ENCODE measurements at regions not wholly inside any gene's neighbourhood (a gene's known extent, or its start where the extent isn't known, plus 50 kb on each side); places are given as distances from the start of the nearest gene placed in this dataset.

DNA sequence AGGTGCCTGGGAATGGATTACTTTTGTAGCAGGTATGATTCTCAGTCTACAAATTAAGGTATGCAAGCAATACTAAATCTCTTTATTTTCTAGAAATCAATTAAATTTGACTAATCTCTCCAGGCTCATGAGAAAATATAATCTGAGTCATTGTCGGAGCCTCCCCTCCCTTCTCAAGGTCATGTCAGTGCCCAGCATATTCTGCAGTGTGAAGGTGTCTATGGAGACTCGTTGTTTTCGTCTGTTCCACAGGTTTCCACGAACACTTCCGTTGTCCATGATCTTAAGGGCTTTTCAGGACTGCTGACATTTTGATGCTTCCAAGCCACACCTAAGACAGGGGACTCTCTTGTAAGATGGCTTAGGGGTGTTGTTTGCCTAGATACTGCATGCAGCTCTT, 56.6 kb upstream of the SCOC start:
- no peak for DNase-seq
- TF ChIP-seq POLR2A (IDR thresholded peaks at IDR 0.05; ENCODE audit: low read length) = no peak
- TF ChIP-seq GATA1 (IDR thresholded peaks at IDR 0.05; ENCODE audit: low read depth, low read length) = no peak

DNA sequence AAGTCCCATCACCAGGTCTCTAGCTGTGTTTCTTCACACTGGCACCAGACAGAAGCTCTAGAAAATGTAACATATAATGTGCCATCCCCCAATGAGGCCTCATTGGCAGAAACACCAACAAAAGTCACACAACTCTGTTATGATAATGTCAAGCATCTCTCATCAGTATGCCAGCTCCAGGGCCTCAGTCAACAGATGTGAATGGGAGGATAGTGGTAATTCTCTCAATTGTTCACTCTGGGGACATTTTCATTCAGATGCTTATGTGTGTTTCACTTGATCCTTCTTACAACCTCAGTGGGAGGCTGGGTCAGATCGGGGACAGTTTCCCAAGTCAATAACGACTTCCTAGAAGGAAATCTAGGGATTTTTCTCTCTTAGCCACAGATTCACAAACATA, 57.5 kb upstream of the SCOC start:
- DNase-seq = no peak
- no peak for TF ChIP-seq POLR2A (IDR thresholded peaks at IDR 0.05; ENCODE audit: low read length)
- no peak for TF ChIP-seq GATA1 (IDR thresholded peaks at IDR 0.05; ENCODE audit: low read depth, low read length)

DNA sequence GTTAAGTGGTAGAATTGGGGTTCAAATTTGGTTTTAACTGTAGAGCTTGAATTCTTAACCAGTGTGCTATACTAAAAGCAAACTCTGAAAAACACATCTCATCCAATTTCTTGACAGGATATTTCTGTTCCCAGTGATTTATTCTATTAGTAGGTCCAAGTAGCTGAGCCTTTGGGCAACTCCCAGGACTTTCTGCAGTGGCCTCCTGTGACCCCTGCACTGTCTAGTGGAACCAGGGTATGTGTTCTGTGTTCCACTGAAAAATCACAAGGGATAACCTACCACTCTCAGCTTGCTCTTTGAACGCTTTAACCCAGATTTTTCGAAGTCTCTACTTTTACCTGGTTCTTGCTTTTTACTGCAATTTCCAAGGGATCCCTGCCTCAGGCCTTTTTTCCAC, 58.0 kb upstream of the SCOC start:
- no peak for TF ChIP-seq POLR2A (IDR thresholded peaks at IDR 0.05; ENCODE audit: low read length)
- no peak for TF ChIP-seq GATA1 (IDR thresholded peaks at IDR 0.05; ENCODE audit: low read depth, low read length)

DNA sequence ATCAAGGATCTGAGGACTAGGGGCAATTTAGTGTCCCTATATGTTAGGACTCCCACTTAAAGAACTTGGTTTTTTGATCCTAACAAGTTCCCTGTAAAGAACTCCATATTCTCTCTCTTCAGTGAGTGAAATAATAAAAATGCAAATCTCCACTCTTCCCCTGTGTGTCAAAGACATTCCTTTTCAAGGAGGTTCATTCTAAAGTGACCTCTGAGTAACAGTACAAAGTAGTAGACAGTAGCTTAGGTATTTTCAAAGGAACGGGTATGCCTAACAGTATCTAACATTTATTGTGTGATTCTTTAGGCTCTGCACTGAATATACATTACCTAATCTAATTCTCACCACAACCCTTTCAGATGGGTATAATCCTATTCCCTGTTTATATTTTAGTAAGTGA, 58.4 kb upstream of the SCOC start:
- TF ChIP-seq POLR2A (IDR thresholded peaks at IDR 0.05; ENCODE audit: low read length) (no peak), GATA1 (IDR thresholded peaks at IDR 0.05; ENCODE audit: low read depth, low read length) (no peak)
- no peak for DNase-seq

More for the DNA sequence above, 58.0 kb upstream of the SCOC start:
- no peak for DNase-seq

DNA sequence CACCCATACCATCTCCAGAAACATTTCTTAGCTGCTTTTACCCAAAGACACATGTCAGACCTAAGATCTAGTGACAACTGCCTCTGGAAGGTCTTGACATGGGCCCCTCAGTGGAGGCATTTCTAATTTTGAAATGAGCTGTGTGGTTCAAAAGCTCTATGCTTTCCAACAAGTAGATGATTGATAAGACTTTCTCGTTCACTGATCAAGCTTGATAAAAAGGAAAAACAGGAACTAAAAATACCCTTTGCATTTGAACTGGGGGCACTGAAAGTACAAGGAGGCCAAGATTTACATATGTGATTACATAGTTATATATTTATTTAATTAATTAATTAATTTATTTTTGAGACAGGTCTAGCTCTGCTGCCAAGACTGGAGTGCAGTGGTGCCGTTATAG, 61.3 kb upstream of the SCOC start:
- peak in 1 of 2 experiments; percentile 6 for DNase-seq
- TF ChIP-seq GATA1 (IDR thresholded peaks at IDR 0.05; ENCODE audit: low read depth, low read length) (no peak), POLR2A (IDR thresholded peaks at IDR 0.05; ENCODE audit: low read length) (no peak)

DNA sequence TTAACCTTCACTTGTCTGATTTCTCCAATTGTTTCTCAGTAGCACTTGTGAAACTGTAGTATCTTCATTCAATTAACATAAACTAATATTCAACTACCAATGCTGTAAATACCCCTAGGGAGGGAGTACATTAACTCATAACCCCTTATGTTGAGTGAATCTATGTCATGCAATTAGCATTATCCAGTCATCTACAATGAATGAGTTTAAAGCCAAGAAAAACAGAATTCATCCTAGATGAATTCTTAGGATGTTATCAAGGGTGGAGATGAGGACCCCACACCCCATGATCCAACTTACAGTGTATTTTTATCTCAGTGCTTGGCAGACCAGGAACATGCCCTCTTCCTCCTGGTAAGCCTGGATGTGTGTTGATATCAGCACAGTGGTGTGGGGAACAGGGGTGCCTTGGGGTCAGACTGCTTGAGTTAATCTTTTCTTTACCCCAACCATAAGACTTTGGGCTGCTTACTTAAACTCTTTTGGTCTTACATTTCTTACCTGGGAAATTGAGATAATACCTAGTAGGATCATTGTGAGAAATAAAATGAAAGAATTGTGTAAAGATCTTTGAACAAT, 62.1 kb upstream of the SCOC start:
- peak; percentile 11 to 74 for DNase-seq
- TF ChIP-seq POLR2A (IDR thresholded peaks at IDR 0.05; ENCODE audit: low read length) (no peak), GATA1 (IDR thresholded peaks at IDR 0.05; ENCODE audit: low read depth, low read length) (no peak)

DNA sequence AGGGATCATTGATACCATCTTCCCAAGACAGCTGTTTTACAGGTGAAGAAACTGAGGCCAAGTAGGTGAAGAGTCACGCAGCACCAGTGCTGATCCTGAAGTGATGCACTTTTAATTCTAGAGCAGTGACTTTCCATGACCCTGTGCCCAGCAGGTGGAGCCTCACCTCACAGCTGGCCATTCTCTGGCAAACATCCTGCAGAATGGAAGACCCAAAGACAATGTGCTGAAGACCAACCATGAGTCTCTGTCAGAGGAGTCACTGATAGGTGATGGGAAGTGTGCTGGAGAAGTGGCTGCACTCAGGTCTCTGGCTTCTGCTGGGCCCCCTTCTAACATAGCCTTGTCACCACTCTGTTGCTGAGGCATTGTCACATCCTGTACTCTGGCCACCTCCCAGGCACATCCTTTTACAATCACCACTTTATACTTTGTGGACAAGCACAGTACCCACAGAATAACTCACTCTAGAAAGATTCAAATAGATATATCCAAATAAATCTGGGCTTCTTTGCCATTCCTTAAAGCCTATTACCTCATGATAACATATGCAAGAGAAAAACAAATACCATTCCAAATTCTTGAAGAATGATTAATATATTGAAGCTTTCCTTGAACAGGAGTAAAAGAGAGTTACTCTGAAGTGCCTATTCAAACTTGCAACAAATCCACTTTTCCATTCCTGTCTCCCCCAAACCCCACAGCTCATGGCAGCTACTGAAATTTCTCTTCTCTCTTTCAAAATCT, 64.1 kb upstream of the SCOC start:
- no peak for TF ChIP-seq GATA1 (IDR thresholded peaks at IDR 0.05; ENCODE audit: low read depth, low read length)
- no peak for TF ChIP-seq POLR2A (IDR thresholded peaks at IDR 0.05; ENCODE audit: low read length)
- peak in 1 of 2 experiments; percentile 6 for DNase-seq

DNA sequence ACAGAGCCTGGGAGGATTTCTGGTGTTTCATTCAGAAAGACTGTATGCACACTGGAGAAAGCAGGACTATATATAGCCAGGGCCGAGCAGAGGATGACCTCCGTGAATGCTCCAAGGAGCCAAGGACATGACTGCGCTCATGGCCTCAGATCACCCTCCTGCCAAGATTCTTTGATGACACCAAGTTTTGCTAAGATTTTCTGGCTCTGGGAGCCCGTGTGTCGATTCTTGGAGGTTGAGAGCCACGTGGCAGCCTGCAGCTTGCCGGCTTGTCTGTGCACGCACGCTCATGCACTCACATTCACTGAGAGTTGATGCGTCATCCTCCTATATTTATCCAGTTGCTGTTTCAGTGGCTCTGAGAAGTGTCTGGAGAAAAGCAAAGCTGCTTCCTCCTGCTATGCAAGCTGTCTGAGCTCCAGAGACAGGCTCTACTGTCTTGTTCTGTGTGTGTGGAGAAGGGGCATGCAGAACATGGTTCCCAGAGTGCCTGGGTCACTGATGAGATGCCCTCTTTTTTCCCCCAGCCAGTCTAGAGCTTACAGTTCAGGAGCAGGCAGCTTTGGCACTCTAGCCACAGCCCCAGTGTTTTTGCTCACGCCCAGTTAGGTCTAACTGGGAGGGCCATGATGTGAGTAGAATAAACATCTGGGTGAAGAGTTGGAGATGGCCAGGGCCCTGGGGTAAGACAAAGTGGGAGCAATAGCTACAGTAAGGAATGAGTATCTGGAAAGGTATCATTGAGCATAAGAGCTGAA, 64.9 kb upstream of the SCOC start:
- no peak for TF ChIP-seq POLR2A (IDR thresholded peaks at IDR 0.05; ENCODE audit: low read length)
- TF ChIP-seq GATA1 (IDR thresholded peaks at IDR 0.05; ENCODE audit: low read depth, low read length) = no peak
- DNase-seq = no peak

DNA sequence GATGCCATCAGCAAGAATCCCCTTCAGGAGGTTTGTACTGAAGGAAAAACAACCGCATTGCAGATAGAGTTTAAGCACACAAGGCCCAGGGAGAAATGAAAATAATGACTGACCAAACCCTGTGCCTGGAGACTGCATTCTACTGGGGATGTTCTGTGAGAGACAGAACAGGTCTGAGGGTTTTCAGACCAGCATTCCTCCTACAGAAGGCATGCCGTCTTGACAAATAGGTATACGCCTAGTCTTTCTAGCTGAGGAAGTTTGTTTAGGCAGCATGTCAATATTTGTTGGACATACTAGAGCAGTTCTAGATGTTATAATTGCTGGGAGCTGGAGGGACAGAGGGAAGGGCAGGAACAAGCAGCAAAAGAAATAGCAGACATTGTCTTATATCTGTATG, 68.4 kb upstream of the SCOC start:
- no peak for DNase-seq

DNA sequence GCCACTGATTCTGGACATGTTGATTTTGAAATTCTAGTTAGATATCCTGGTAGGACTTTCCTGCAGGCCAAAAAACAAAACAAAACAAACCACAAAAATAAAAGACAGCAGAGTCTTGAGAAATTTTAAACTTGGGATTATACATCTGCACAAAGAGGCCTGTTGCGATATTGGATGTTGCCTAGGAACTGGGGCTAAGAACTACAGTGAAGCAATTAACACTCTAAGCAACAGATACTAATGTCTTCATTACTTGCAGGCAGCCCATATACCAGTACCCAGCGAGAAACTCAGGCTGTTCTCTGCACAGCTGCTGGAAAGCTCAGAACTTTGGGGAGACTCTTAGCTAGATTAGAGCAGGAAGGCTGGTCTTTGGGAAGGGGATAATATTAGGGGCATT, 69.1 kb upstream of the SCOC start:
- no peak for TF ChIP-seq GATA1 (IDR thresholded peaks at IDR 0.05; ENCODE audit: low read depth, low read length)
- TF ChIP-seq POLR2A (IDR thresholded peaks at IDR 0.05; ENCODE audit: low read length) = no peak
- DNase-seq = no peak

More for the DNA sequence above, 68.4 kb upstream of the SCOC start:
- TF ChIP-seq GATA1 (IDR thresholded peaks at IDR 0.05; ENCODE audit: low read depth, low read length) (no peak), POLR2A (IDR thresholded peaks at IDR 0.05; ENCODE audit: low read length) (no peak)

DNA sequence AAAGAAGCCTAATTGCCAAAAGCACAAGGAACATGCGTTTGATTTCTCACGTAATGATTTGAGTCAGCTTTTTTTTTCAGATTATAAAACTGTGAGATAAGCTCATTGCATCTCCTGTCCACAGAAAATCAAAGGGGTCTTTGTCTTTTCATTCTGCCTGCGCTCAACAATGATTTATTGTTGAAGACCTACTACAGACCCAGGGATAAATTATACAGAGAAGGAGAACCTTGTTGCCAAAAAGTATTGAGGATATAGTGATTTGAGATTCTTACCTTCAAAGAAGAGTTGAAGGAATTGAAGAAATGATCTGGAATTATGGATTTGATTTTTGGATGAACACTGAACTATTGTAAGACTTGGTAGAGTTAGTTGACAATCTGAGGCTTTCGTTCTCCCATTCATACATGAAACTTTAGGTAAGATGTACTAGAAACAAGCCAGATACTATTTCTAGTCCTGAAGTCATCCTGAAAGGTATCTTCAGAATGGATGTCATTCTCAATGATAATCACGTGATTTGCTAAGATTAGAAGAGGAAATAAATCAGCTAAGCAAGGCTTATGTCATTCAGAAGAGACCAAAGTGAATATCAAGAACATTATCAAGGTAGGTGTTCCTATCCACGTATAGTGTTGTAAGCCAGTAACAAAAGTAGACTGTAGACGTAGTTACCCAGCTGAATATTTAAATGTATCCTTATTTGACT, 71.1 kb upstream of the SCOC start:
- TF ChIP-seq GATA1 (IDR thresholded peaks at IDR 0.05; ENCODE audit: low read depth, low read length) = no peak
- no peak for TF ChIP-seq POLR2A (IDR thresholded peaks at IDR 0.05; ENCODE audit: low read length)
- no peak for DNase-seq

DNA sequence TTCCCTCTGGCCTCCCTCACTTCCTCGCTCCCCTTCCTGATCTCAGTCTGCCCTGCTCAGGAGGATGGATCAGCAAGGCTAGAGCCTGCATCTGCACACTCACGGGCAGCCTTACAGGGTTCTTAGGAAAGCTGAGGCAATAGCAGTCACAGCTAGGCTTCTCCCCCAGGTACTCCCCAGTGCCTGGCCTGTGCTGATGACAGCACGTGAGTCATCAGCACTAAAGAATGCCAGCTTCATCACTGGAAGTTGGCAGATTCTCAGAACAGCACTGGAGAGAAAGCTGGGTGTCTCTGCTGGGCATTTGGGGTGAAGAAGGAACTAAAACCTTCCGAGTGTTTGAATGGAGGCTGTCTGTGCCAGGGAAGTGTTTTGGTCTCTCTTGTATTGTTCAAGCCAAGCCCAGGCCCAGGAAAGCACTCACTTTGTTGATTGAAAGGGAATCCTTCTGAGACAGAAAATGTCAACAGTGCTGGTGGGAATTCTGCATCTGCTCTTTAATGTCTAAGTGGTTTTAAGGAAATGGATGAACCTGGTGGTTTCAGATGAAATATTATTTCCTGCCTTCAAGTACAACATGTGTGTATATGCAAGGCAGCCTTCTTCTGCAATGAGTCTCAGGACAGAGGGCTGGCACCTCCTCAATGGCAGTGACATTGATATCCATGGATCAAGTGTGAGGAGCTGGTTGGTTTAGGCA, 73.0 kb upstream of the SCOC start:
- TF ChIP-seq POLR2A (IDR thresholded peaks at IDR 0.05; ENCODE audit: low read length) = no peak
- no peak for TF ChIP-seq GATA1 (IDR thresholded peaks at IDR 0.05; ENCODE audit: low read depth, low read length)
- DNase-seq = no peak

DNA sequence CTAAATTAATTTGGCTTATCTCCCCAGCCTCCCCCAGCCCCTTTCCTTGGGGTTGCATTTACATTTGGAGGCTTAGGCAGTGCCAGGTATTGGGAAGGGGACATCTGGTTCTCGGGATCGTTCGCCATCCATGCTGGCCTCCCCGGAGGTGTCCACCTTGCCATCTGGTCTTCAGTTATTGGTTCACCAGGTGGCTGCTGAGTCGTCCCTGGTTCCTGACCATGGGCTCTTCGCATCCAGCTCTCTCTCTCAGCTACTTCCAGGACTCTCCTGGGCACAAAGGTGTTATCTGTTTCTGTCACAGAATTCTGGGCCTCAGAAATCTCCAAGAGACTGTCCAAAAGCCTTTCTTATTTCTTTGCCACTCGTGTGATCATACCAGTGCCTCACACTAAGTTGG, 75.4 kb upstream of the SCOC start:
- DNase-seq = no peak
- TF ChIP-seq GATA1 (IDR thresholded peaks at IDR 0.05; ENCODE audit: low read depth, low read length) = no peak
- TF ChIP-seq POLR2A (IDR thresholded peaks at IDR 0.05; ENCODE audit: low read length) = no peak

All from erythroblast (primary cell).